Prostate gland (tissue), 2 donors: ENCODE measurements at regions not wholly inside any gene's neighbourhood (a gene's known extent, or its start where the extent isn't known, plus 50 kb on each side); places are given as distances from the start of the nearest gene placed in this dataset.

Experiments used
- POLR2A ChIP-seq: fragments of 450-650 bp; IDR thresholded peaks from one replicate; pipeline ENCODE4 v1.6.1; 2016; ENCODE audit warnings: antibody characterized with exemption, mild to moderate bottlenecking
- POLR2AphosphoS5 ChIP-seq: sonication (generic); formaldehyde crosslinking; IDR thresholded peaks from one replicate; pipeline ENCODE4 v1.6.1; 2017; ENCODE audit warnings: antibody characterized with exemption
- TF ChIP-seq, protein P1 (sequence below), 4 experiments: fragments of 200-600 bp in 2 of 4; fragments of 450-650 bp in 2 of 4; sonication (generic) in 2 of 4; IDR thresholded peaks; 1 replicate in 3 of 4; 2 replicates in 1 of 4; pipeline ENCODE4 v1.5.1; 2016 to 2019; ENCODE audit warnings: antibody characterized with exemption in 4 of 4, mild to moderate bottlenecking in 2 of 4, moderate library complexity in 2 of 4

GRCh38 chr14:35205737-35206136, 83.4 kb downstream of the PRORP start:
- no peak for TF ChIP-seq POLR2A
- TF ChIP-seq, protein P1, sequence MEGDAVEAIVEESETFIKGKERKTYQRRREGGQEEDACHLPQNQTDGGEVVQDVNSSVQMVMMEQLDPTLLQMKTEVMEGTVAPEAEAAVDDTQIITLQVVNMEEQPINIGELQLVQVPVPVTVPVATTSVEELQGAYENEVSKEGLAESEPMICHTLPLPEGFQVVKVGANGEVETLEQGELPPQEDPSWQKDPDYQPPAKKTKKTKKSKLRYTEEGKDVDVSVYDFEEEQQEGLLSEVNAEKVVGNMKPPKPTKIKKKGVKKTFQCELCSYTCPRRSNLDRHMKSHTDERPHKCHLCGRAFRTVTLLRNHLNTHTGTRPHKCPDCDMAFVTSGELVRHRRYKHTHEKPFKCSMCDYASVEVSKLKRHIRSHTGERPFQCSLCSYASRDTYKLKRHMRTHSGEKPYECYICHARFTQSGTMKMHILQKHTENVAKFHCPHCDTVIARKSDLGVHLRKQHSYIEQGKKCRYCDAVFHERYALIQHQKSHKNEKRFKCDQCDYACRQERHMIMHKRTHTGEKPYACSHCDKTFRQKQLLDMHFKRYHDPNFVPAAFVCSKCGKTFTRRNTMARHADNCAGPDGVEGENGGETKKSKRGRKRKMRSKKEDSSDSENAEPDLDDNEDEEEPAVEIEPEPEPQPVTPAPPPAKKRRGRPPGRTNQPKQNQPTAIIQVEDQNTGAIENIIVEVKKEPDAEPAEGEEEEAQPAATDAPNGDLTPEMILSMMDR (IDR thresholded peaks at IDR 0.05): no peak
- TF ChIP-seq POLR2AphosphoS5: no peak
